ENCODE measurements at regions not wholly inside any gene's neighbourhood (a gene's known extent, or its start where the extent isn't known, plus 50 kb on each side); places are given as distances from the start of the nearest gene placed in this dataset.
"Not testable (repeated sequence)": the region's sequence is repeated elsewhere in the genome, so short reads cannot be mapped to it uniquely, and the experiment has no call there.

DNA sequence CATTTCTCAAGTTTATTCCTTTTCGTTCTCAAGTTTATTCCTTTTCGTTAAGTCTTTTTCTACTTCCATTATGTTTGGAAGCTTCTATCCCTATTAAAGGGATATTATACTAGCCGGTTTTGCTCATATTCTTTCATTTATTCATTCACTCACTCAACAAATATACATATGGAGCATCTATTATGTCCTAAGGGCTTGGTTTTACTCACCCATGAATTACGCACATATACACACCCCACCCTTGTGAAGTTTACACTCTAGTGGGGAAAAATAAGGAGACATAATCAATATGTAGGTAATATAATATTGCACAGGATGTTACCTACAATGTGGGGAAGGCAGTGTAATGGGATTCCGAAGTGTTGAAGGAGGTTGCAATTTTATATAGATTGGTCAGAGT is 90.5 kb downstream of the ACTL7B start:
- no peak for DNase-seq

DNA sequence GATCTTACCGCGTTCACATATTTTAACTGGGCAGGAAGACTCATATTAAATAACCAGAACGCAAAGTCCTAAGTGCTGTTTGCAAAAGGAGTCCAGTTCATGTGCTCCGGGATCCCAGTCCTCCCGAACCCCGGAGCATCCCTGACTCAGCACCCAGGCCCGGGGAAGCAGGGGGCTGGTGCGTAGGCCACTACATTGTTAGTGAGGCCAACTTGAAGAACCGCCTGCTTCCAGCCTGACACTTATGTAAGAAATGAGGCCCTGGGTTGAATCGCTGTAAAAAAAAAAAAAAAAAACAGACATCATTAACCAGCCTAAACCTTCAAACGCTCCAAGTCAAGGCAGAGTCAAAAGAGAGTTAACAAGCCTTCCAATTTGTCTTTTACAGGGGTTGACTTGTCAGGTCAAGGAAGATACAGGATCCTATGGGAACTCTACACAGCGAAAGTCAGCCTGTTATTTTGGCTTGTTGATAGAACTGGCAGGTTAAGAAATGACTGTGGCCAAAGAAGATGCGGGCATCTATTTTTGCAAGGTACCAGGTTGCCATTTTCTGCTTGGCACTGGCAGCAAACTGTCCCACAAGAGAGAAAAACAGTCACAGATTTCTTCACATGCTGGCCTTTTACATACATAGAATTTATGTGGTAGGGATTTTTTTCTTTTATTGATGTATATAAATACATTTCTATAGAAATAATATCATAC is 93.3 kb downstream of the ACTL7B start:
- DNase-seq = no peak

DNA sequence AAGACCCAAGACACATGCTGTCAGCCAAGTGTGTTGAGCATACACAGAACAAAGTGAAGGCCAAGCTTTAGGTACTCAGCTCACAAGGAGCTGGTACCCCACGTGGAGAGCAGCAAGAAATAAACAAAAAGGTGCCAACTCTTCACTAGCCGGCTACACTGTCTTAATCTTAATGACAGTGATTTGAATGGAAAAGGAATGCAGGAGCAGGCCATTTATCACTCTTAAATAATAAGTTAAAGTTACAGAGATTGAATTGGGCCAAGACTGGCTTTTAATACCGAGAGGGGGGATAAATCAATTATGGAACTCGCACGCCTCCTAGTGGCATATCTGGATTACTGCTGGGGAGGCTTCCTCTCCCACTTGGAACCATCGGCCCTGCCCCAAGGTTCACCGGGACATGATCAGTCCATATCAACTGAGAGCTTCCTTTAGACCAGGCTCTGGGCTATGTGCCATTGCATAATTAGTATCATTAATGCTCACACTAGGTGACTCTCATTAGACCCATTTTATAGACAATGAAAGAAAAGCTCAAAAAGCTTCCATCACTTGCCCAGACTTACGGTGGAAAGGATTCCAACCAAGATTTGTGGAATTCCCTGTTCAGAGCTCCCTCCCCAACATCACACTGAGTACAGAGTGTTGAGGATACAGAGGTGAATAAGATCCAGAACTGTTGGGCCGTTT is 94.0 kb downstream of the ACTL7B start:
- peak; percentile 29 for DNase-seq

DNA sequence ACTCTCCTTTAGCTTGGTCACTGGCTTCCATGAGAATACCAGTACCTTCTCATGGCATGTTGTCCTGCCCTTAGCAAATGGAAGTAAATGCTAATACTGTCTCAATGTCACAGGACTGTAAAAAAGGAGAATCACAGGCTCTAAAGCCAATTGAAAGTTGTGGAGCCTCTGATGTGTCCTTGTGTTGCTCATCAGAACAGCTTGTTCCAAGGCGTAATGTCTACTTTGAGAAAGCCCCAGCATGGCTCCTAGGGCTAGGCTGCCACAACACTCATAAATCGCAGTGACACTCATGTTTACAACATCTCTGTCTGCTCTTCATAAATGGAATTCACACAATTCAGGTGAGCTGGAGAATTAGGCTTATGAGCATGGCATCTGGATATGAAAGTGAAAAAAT is 94.9 kb downstream of the ACTL7B start:
- DNase-seq = no peak

DNA sequence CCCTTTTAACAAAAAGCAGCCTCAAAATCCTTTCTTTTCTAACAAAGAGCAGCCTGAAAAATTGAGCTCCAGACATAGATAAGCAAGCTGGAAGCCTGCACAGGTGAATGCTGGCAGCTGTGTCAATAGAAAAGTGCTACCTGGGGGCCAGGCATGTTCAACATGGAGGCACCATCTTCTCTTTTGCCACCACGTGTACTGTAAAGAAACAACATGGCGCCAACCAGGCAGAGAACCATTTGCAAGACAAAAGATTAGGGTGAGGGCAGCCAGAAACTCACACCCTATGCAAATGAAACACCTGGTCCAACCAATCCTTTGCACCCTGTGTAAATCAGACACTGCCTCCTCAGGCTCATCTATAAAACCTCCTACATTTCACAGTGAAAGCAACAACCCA is 96.0 kb downstream of the ACTL7B start:
- no peak for DNase-seq

DNA sequence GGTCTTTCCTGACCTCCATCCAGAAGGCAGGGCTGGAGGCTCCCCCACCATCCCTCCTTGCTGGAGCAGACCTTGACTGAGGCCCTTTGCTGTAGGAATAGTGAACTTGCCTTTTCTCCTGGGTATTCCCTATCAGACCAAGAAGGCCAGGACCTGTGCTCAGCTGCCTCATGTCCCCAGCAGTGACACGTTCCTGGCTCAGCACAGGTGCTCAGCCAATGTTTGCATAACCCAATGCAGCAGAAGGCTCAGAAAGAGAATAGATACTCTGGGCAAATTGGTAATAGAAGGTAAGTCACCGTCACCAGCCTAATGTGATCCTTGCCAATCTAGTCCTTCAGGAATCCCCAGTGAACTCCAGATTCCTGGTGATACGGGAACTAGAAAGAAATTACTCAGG is 96.4 kb downstream of the ACTL7B start:
- no peak for DNase-seq

DNA sequence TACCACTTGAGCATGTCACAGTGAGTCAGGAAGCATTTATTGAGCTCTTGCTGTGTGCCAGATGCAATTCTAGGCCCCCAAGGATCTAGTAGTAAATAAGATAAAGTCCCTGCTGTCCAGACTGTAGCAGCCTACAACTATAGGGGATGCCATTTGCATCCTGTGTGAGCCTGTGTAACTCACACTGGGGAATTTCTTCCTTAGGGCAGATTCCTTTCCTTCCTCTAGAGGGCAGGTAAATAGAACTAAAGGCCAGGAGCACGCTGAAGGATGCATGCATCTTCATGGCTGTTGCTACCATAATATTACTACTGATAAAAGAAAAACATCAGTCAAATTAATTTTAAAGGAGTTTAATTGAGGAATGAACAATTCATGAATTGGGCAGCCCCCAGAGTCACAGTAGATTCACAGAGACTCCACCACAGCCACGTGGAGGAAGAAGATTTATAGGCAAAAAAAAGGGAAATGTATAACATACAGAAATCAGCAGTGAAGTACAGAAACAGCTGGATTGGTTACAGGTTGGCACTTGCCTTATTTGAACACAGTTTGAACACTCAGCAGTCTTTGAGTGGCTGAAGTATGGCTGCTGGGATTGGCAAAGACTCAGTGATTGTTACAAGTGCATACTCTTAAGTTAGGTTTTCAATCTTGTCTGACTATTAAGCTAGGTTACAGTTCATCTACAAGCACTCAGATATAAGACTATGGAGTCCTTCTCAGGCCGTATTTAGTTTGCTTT is 98.9 kb downstream of the ACTL7B start:
- DNase-seq = no peak

DNA sequence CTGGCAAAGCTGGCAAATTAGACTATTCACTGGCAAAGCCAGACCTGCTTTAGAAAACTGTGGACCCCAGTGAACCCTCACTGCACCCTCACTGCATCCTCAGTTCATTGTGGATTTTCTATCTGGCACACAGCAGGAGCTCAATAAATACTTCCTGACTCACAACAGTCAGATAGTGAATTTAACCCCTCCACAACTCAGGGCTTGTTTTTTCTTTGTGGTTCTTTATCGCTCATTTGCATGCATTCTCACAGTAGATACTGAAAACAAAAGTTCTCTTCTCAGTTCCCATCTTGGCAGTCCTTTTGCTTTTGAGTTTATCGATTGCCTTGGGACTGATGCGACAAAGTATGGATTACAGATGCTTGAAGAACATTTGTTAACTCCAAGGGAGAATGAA is 99.8 kb downstream of the ACTL7B start:
- no peak for DNase-seq

DNA sequence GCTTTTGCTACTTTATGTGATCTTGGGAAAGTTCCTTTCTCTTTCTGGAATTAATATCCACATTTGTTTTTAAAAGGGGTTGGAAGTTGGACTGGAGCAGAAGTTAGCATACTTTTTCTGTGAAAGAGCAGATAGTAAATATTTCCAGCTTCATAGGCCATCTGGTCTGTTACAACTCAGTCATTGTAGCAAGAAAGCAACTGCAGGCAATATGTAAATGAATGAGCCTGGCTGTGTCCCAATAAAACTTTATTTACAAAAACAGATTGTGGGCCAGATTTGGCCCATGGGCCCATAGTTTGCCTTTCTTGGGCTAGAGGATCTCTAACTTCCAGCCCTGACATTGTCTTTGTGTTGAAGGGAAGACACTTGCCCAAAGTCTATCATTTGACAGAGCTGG is 104.4 kb downstream of the ACTL7B start:
- no peak for DNase-seq

DNA sequence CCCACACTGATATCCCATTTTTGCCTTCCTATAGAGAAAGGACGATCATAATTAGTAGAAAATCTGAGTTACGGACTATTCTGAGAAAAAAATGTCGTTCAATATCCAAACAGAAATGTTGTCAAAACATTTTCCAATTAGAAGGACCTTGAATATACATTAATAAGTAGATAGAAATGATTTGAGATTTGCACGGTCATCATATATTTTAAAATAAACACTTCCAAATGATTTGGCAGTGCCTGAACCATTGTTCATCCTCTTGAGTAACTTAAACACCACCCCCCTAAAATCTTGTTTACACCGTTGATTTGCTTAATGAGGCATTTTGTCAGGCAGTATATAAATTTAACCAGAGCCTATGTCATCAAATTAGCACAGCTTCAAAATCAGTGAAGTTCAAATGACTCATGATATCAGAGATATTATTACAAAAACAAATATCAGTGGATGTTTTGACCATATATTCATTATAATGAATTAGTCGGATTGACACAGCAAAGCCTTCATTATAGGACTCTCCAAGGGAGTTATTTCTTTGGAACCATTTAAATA is 105.0 kb downstream of the ACTL7B start:
- DNase-seq = no peak

DNA sequence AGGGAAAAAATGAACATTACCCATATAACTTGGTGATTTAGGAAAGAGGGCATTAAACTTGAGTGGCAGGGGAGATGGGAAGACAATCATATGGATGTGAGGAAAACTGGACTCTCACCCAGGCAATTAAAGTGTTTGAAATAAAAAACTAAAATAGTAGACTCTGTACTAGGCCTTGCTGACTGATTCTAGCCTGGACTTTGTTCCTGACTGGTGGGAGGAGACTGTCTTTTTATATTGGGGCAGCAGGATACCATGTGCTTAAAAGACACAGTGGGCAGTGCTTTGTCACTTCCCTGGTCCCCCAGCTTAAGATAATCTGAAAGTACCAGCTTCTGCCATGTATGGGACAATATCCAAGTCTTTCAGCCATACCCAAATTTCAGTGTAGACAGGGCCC is 107.0 kb downstream of the ACTL7B start:
- DNase-seq = no peak

DNA sequence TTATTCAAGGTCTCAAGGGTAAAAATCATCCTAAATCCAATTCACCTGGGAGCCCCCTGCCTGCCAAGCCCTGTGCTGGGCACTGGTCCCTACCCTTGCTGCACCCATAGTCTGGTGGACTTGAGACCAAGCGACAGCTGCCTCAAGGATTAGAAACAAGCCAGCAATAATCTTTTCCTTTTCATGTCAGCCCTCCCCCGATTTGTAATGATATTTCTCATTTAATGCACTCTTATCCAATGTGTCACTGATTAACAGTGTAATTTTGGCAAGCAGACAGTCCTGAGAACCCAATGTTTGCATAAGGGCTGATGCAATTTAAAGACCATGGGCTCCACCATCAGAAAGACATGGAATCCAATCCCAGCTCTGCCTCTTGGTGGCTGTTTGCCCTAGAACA is 108.9 kb downstream of the ACTL7B start:
- no peak for DNase-seq

DNA sequence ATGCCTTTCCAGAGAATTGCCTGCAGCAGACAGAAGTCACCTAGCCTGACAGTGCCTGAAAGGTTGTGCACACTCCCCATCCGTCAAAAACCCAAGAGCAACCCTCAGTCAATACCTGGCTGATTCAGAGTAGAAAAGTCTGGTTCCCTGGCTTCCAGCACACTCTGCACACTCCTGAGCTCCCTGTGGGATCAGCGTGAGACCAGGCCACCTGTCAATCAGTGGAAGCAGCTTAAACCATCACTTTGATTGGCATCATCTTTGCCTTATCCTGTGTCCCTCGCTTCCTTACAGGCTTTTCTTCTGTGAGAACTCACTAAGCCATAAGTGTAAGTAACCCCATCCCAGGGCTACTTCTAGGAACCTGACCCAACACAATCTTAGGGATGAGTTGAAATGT is 109.8 kb downstream of the ACTL7B start:
- DNase-seq = no peak

DNA sequence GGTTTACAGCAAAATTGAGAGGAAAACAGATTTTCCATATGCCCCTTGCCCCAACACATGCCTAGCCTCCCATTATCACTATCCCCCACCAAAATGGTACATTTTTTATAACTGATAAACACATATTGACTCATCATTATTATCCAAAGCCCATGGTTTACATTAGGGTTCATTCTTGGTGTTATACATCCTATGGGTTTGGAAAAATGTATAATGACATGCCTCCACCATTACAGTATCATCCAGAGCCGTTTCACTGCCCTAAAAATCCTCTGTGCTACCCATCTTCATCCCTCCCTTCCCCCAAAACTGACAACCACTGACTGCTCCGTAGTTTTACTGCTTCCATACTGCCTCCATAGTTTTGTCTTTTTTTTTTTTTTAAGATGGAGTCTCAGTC is 111.1 kb downstream of the ACTL7B start:
- no peak for DNase-seq

DNA sequence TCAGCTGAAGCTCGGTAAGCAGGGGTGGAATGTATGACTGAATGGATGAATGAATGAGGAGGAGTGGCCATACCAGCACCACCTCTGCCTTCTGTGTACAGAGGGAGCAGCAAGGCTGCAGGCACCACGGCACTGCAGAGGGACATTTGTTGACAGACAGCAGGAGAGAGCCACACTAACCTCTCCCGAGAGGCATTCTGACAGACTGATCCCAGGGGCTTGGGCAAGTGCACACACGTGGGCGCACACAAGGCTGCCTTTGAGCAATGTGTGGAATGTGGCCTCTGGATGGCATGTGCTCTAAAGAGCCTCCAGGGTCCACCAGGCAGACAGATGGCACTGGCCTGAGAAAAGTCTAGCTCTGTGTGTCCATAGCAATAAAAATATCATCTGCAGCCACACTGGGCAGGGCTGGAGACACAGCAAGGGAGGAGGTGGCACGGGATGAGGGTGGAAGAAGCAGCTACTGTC is 111.8 kb downstream of the ACTL7B start:
- peak; percentile 63 for DNase-seq

DNA sequence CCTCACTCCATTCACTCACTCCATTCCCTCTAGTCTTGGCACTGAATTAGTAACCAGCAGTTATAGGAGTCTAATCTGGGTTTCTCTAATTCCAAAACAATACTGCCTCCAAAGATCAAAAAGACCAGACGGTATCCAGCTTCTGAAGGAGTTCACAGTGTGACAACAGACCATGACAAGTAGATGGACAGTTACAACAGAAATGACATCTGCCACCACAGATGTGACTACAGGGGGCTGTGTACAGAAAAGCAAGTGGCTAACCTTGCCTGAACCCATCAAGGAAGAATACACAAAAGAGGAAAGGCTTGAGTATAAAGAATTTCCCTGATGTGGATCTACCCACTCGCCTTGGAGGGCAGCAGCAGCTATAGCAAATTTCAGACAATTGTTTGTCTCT is 112.4 kb downstream of the ACTL7B start:
- no peak for DNase-seq

DNA sequence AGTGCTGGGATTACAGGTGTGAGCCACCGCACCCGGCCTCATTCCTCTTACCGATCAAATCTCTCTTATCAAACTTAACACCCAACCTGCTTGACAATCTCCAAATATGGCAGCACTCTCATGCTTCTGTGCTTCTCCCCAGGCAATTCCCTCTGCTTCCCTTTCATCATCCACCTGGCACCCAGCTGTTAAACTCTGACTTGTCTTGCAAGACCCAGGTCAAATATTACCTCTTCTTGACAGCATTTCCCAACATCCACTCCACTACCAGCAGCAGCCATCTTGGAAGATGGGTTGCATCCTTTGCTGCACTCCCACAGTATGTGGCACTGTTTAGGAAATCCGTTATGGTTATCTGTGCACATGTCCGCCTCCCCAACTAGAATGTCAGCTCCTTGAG is 113.6 kb downstream of the ACTL7B start:
- DNase-seq = no peak

DNA sequence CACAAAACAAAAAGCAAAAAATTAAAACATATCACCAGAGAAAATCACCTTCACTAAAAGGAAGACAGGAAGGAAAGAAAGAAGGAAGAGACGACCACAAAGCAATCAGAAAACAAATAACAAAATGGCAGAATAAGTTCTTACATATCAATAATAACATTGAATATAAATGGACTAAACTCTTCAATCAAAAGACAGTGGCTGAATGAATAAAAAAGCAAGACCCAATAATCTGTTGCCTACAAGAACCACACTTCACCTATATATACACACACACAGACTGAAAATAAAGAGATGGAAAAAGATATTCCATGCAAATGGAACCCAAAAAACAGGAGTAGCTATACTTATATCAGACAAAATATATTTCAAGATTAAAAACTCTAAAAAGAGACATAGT is 124.5 kb downstream of the ACTL7B start:
- not testable (repeated sequence) for DNase-seq

DNA sequence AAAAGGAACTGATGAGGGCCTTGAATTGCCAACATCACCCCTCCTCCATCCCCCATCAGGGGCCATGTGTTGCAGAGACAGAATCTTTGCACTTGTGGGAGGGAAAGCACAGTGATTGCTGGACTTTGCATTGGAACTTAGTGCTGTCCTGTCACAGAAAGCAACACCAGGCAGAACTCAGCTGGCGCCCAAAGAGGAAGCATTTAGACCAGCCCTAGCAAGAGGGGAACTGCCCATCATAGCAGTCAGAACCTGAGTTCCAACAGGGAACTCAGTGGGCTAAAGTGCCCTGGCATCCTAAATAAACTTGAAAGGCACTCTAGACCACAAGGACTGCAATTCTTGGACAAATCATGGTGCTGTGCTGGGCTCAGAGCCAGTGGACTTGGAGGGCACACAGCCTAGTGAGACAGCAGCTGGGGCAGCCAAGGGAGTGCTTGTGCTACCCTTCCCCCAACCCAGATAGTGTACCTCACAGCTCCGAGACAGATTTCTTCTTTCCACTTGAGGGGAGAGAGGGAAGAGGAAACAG is 128.1 kb downstream of the ACTL7B start:
- no peak for DNase-seq

DNA sequence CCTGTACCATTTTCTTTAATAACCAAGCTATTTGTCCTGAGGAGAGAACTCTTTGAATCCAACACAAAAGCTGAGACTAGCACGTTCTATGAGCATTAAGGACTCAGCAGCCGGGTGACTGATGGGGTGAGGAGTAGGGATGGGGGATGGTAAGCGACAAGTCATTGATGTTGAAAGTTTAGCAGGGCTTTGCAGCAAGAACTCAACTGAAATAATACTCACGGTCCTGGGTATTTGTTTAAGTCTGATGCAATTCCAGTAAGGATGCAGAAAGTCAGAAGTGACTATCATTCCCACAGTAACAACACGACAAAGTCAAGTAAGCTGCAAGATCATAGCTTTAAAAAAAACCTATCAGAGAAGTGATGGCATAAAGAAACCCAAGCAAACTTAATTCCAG is 131.1 kb downstream of the ACTL7B start:
- DNase-seq = no peak

DNA sequence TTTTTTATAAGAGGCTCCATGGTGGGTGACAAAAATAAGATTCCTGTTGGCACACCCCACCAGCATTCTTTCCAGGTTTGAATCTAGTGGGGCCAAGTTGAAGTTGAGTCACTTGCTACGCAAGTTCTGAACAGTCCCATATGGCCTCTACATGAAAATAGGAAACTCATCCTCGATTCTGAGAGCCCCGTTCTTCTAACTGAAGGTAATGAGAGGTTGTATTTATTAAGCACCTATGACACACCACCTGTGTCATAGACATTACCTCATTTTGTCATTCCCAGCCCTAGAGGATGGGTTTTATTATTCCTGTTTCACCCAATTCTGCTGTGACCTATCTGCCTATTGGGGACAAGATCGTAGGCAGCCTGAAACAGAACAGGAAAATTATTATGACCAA is 131.7 kb downstream of the ACTL7B start:
- DNase-seq = no peak

DNA sequence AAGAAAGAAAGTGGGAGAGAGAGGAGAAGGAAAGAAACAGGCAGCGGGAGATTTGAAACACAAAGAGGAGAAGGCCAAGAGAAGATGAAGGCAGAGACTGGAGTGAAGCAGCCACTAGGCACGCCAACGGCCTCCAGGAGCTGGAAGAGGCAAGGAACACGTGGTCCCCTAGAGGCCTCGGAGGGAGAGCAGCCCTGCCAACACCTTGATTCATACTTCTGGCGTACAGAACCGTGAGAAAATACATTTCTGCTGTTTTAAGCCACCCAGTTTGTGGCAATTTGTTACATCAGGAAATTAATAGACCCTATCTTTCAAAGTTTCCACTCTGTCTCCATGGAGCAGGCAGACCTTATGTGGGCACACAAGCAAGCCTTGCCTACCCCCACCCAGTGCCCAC is 133.4 kb downstream of the ACTL7B start:
- no peak for DNase-seq

DNA sequence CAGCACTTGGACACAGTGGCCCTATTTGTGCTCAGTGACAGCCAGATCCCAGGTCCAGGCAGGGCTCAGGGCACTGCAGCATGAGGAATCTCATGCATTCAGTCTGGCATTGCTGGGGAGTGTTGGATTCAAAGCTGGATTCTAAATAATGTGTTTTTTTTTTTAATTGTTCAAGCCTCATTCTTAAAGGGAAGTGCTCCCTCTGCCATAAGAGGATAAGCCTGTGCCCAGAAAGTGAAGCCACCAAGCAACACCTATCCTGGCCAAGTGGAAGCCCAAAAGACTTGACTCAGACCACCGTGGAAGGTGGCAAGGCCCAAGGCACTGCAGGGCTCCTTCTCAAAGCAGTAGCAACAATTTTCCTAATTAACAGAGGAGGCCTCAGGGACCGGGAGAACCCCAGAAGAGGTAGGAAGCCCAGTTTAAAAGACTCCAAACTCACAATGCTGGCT is 135.6 kb downstream of the ACTL7B start:
- DNase-seq = no peak

Measured in left kidney (tissue), 1 donor.